ENCODE measurements at regions not wholly inside any gene's neighbourhood (a gene's known extent, or its start where the extent isn't known, plus 50 kb on each side); places are given as distances from the start of the nearest gene placed in this dataset.

DNA sequence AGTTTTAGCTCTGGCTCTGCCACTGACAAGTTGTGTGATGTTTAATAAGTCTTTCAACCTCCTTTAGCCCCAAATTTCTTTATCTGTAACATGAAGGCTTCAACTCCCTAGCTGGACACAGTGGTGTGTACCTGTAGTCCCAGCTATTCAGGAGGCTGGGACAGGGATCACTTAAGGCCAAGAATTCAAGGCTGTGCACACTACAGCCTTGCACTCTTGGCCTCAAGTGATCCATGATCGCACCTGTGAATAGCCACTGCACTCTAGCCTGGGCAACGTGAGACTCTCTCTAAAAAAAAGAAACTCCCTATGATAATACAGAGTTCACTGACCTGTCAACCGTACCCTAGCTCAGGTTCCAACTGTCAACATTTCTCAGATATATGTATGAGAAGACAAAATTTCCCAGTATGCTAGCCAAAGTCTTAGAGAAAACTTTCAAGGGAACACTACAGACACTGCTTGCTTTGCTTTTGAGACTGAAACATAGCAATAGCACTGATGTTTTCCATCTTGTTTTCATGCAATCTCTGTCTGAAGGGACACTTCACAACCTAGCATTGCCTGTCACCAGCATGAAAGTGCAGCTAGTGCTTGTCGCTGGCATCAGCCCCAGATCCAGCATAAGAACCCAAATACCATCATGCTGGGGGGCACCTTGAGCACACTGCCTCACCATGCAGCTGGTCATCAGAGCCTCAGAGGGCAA is 51.6 kb upstream of the PTPN13 start:
- in situ Hi-C loops (cut with MboI; ENCODE audit: low sequenced_read_pairs in 4 of 4) (no loop called here), intact Hi-C loops (cut with DNase I; ENCODE audit: low total_unique reads) (no loop called here)
- Histone ChIP-seq H3K27ac (no peak overlapping the region), H3K36me3 (no peaks in the 10 kb centered on the region), H3K4me3 (no peak overlapping the region), H3K9me3 (no peaks in the 10 kb centered on the region), H3K27me3 (no peaks in the 10 kb centered on the region), H3K4me1 (no peaks in the 10 kb centered on the region)
- no peak for ATAC-seq
- DNase-seq = no peak
- TF ChIP-seq POLR2A (IDR thresholded peaks at IDR 0.05) = no peak
- TF ChIP-seq, protein P1, sequence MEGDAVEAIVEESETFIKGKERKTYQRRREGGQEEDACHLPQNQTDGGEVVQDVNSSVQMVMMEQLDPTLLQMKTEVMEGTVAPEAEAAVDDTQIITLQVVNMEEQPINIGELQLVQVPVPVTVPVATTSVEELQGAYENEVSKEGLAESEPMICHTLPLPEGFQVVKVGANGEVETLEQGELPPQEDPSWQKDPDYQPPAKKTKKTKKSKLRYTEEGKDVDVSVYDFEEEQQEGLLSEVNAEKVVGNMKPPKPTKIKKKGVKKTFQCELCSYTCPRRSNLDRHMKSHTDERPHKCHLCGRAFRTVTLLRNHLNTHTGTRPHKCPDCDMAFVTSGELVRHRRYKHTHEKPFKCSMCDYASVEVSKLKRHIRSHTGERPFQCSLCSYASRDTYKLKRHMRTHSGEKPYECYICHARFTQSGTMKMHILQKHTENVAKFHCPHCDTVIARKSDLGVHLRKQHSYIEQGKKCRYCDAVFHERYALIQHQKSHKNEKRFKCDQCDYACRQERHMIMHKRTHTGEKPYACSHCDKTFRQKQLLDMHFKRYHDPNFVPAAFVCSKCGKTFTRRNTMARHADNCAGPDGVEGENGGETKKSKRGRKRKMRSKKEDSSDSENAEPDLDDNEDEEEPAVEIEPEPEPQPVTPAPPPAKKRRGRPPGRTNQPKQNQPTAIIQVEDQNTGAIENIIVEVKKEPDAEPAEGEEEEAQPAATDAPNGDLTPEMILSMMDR (IDR thresholded peaks at IDR 0.05 in 4 of 5, conservative IDR thresholded peaks at IDR 0.05 in 1 of 5) = no peak

DNA sequence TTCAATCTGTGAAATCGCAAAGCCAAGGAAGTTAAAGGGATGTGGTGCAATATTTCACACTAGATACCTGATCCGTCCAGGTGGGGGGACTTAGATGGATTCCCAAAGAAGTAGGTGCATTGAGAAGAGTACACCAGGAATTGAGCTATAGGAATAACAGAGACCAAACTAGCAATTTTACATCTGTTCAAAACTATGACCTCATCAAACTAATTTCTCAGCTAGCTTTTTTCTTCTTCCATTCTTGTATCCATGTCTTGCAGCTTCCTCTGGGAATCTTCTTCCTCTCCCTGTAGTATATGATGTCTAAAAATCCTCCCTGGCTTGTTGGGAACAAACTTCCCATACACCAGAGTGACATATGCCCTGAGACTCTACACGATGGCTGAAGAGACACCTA is 51.0 kb upstream of the PTPN13 start:
- no peaks in the 10 kb centered on the region for H3K9me3 ChIP-seq
- no peak for TF ChIP-seq POLR2A (IDR thresholded peaks at IDR 0.05)
- TF ChIP-seq, protein P1 (IDR thresholded peaks at IDR 0.05 in 4 of 5, conservative IDR thresholded peaks at IDR 0.05 in 1 of 5) = no peak
- H3K4me3 ChIP-seq = no peak overlapping the region
- no peaks in the 10 kb centered on the region for H3K4me1 ChIP-seq
- in situ Hi-C loops (cut with MboI; ENCODE audit: low sequenced_read_pairs in 4 of 4) (no loop called here), intact Hi-C loops (cut with DNase I; ENCODE audit: low total_unique reads) (no loop called here)
- DNase-seq (no peak), ATAC-seq (no peak)
- H3K27me3 ChIP-seq = no peaks in the 10 kb centered on the region
- H3K27ac ChIP-seq = no peak overlapping the region
- no peaks in the 10 kb centered on the region for H3K36me3 ChIP-seq

DNA sequence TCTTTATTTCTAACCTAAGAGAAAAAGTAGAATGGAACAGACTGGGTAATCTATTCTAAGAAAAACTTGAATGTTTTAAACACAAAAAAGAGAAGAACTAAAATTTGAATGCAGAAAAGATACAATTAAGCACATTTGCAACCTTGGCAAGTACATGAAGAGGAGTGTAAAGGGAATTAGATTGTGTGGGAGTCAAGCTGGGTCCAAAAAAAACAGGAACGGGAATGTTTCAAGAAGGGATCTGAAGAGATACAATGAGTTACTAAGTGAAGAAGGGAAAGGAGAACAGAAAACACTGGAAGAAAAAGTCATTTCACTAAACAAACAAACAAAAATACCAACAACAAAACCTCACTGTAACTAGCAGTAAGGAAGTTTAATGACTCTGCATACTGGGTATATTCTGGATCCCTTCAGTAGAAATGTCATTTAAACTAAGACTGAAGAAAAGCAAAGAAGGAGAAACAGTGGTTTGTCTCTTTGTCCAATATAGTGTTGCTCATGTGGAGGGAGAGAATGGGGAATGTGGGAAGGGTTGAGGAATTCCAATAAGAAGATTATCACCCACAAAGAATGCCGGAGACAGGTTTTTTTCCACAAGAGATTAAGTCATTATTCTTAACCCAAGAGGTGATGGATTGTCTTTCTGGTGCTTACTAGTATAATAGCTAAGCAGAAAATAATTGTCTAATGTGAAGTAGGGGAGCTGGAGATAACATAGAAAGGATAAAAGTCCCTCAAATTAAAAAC is 50.4 kb upstream of the PTPN13 start:
- Histone ChIP-seq H3K27me3 (no peaks in the 10 kb centered on the region), H3K4me1 (no peaks in the 10 kb centered on the region), H3K9me3 (no peaks in the 10 kb centered on the region), H3K27ac (no peak overlapping the region), H3K36me3 (no peaks in the 10 kb centered on the region), H3K4me3 (no peak overlapping the region)
- in situ Hi-C loops (cut with MboI; ENCODE audit: low sequenced_read_pairs in 4 of 4) (no loop called here), intact Hi-C loops (cut with DNase I; ENCODE audit: low total_unique reads) (no loop called here)
- TF ChIP-seq, protein P1 (IDR thresholded peaks at IDR 0.05 in 4 of 5, conservative IDR thresholded peaks at IDR 0.05 in 1 of 5) = no peak
- TF ChIP-seq POLR2A (IDR thresholded peaks at IDR 0.05) = no peak
- no peak for DNase-seq
- ATAC-seq = no peak

GRCh38 chr4:86544310-86544966 is 49.7 kb upstream of the PTPN13 start:
- intact Hi-C loops (cut with DNase I; ENCODE audit: low total_unique reads) = no loop called here

More at GRCh38 chr4:86544310-86544966, 49.7 kb upstream of the PTPN13 start:
- DNase-seq = no peak
- in situ Hi-C loops (cut with MboI; ENCODE audit: low sequenced_read_pairs in 4 of 4) = no loop called here
- Histone ChIP-seq H3K27ac (no peak overlapping the region), H3K36me3 (no peaks in the 10 kb centered on the region), H3K27me3 (no peaks in the 10 kb centered on the region), H3K4me3 (no peak overlapping the region), H3K9me3 (no peaks in the 10 kb centered on the region), H3K4me1 (no peaks in the 10 kb centered on the region)
- ATAC-seq = no peak
- no peak for TF ChIP-seq POLR2A (IDR thresholded peaks at IDR 0.05)
- TF ChIP-seq, protein P1 (IDR thresholded peaks at IDR 0.05 in 4 of 5, conservative IDR thresholded peaks at IDR 0.05 in 1 of 5) = no peak

Small RNAs in the stretch of these regions (microRNA-seq; reads per million reads assigned to microRNA genes)
- gene MIR4452 (ENCODE audit: borderline replicate concordance in 2 of 2) = 0 reads per million in 2 donors
